ENCODE measurements at regions not wholly inside any gene's neighbourhood (a gene's known extent, or its start where the extent isn't known, plus 50 kb on each side); places are given as distances from the start of the nearest gene placed in this dataset.

DNA sequence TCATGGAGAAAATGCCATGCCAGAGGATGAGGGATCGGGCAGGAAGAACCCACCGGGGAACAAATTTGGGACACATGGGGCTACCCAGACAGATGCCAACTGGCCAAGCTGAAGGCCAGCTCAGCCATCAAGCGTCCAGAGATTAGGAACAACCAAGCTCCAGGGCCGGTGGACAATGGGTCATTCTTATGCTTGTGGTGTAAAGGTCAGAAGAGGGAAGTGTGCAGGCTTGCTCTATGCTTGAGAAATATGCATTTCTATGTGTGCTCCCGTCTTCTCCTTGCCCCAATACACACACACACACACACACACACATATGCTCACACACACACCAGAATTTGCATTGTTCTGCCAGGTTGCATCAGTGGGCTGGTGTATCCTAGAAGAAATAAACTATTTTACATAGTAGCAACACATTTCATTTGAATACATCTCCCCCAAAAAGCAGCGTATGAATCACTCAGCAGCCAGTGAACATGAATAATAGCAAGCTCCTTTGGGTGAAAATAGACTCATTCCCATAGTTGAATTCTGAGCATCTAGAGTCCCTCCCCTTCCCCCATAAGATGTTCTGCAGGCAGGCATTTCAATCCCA, 201.9 kb upstream of the PPARGC1A start:
- TF ChIP-seq POLR2A (IDR thresholded peaks at IDR 0.05; ENCODE audit: low read depth, low read length): no peak
- no peak for TF ChIP-seq TAF1 (IDR thresholded peaks at IDR 0.05; ENCODE audit: borderline replicate concordance, low read depth, low read length)

Measured in GM12892 (cell line).